GM18858 (cell line): ENCODE measurements at regions not wholly inside any gene's neighbourhood (a gene's known extent, or its start where the extent isn't known, plus 50 kb on each side); places are given as distances from the start of the nearest gene placed in this dataset.

Experiments
- ATAC-seq: cut with Tn5 transposase; IDR thresholded peaks from one replicate; pipeline ENCODE4 v1.9.1; 2021; ENCODE audit not compliant: unreplicated experiment

GRCh38 chr6:144335311-144335861 is 50.3 kb downstream of the UTRN start:
- no peak for ATAC-seq

- ATAC-seq = peak; percentile 56
Measured at GRCh38 chr6:144335914-144336313, 50.8 kb downstream of the UTRN start.

- ATAC-seq = no peak
Measured at GRCh38 chr6:144336900-144337299, 51.8 kb downstream of the UTRN start.

GRCh38 chr6:144338474-144338873 is 53.3 kb downstream of the UTRN start:
- no peak for ATAC-seq

- ATAC-seq = no peak
Measured at GRCh38 chr6:144338951-144339700, 54.0 kb downstream of the UTRN start.

GRCh38 chr6:144339859-144340452 is 54.8 kb downstream of the UTRN start:
- ATAC-seq = no peak

- no peak for ATAC-seq
Measured at GRCh38 chr6:144340541-144341371, 55.6 kb downstream of the UTRN start.

GRCh38 chr6:144341831-144342527 is 56.8 kb downstream of the UTRN start:
- peak; percentile 40 for ATAC-seq

GRCh38 chr6:144343701-144344428 is 58.7 kb downstream of the UTRN start:
- ATAC-seq = peak; percentile 34

- peak; percentile 34 for ATAC-seq
Measured at GRCh38 chr6:144344646-144345045, 59.5 kb downstream of the UTRN start.

- no peak for ATAC-seq
Measured at GRCh38 chr6:144345451-144345850, 60.3 kb downstream of the UTRN start.

- ATAC-seq = no peak
Measured at GRCh38 chr6:144346719-144347447, 61.7 kb downstream of the UTRN start.

GRCh38 chr6:144347448-144347759 is 62.3 kb downstream of the UTRN start:
- no peak for ATAC-seq

- ATAC-seq = no peak
Measured at GRCh38 chr6:144347933-144348332, 62.8 kb downstream of the UTRN start.

GRCh38 chr6:144349690-144350527 is 64.8 kb downstream of the UTRN start:
- ATAC-seq = no peak

- ATAC-seq = no peak
Measured at GRCh38 chr6:144350528-144350880, 65.4 kb downstream of the UTRN start.

GRCh38 chr6:144351379-144352127 is 66.4 kb downstream of the UTRN start:
- no peak for ATAC-seq

- ATAC-seq = no peak
Measured at GRCh38 chr6:144352331-144352730, 67.2 kb downstream of the UTRN start.
